ENCODE measurements at regions not wholly inside any gene's neighbourhood (a gene's known extent, or its start where the extent isn't known, plus 50 kb on each side); places are given as distances from the start of the nearest gene placed in this dataset.

DNA sequence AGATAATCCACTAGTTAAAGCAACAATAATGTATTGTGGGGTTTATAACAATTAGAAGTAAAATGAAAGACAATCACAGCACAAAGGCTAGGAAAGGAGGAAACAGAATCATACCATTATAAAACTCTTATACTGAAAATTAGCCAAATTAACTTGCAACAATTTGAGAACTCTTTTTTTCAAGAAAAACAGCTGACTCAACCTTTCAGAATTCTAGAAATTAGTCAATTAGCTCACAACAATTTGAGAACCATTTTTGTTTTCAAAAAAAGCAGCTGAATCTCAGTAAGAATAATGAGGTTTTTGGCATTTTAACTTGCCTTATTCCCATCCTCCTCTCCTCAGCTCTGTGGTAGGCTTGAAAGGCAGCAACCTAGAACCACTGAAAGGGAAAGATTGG lies 269.9 kb downstream of the NPR3 start:
- TF ChIP-seq NANOG (IDR thresholded peaks at IDR 0.05; ENCODE audit: borderline replicate concordance) (no peak), POLR2AphosphoS5 (IDR thresholded peaks at IDR 0.05; ENCODE audit: low read depth) (no peak), EZH2 (IDR thresholded peaks at IDR 0.05; ENCODE audit: low read depth, unreplicated experiment) (no peak)
- TF ChIP-seq, protein P1, sequence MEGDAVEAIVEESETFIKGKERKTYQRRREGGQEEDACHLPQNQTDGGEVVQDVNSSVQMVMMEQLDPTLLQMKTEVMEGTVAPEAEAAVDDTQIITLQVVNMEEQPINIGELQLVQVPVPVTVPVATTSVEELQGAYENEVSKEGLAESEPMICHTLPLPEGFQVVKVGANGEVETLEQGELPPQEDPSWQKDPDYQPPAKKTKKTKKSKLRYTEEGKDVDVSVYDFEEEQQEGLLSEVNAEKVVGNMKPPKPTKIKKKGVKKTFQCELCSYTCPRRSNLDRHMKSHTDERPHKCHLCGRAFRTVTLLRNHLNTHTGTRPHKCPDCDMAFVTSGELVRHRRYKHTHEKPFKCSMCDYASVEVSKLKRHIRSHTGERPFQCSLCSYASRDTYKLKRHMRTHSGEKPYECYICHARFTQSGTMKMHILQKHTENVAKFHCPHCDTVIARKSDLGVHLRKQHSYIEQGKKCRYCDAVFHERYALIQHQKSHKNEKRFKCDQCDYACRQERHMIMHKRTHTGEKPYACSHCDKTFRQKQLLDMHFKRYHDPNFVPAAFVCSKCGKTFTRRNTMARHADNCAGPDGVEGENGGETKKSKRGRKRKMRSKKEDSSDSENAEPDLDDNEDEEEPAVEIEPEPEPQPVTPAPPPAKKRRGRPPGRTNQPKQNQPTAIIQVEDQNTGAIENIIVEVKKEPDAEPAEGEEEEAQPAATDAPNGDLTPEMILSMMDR (conservative IDR thresholded peaks at IDR 0.05; ENCODE audit: low read depth in 2 of 2) = no peak

All from GM23338 (cell line).